Uterus (tissue), 2 donors: ENCODE measurements at regions not wholly inside any gene's neighbourhood (a gene's known extent, or its start where the extent isn't known, plus 50 kb on each side); places are given as distances from the start of the nearest gene placed in this dataset.

Source experiments
- CTCF ChIP-seq, 4 experiments: fragments of 200-600 bp in 2 of 4; fragments of 450-650 bp in 2 of 4; sonication (generic) in 2 of 4; IDR thresholded peaks; one replicate each; pipeline ENCODE4 v1.5.1; 2016 to 2019; ENCODE audit warnings: antibody characterized with exemption in 4 of 4, mild to moderate bottlenecking in 2 of 4, moderate library complexity in 1 of 4
- POLR2A ChIP-seq, 2 donors: fragments of 450-650 bp; IDR thresholded peaks; one replicate each; pipeline ENCODE4 v1.6.1; 2016; ENCODE audit warnings: antibody characterized with exemption in 2 of 2, mild to moderate bottlenecking in 1 of 2, moderate library complexity in 1 of 2

- TF ChIP-seq CTCF (IDR thresholded peaks at IDR 0.05) (no peak), POLR2A (IDR thresholded peaks at IDR 0.05) (no peak)
Measured at GRCh38 chr1:2930016-2930815, 91.1 kb upstream of the ACTRT2 start.
